Heart right ventricle (tissue), 16 donors: ENCODE measurements at regions not wholly inside any gene's neighbourhood (a gene's known extent, or its start where the extent isn't known, plus 50 kb on each side); places are given as distances from the start of the nearest gene placed in this dataset.

Experiments used
- ATAC-seq, 8 donors: fragments of 200-7000 bp; cut with Tn5 transposase; one replicate each; pipeline ENCODE4 v1.9.1; 2020; ENCODE audit warnings: mild to moderate bottlenecking in 8 of 8, moderate library complexity in 8 of 8, moderate number of reproducible peaks in 1 of 8
- DNase-seq, 2 donors: peaks; one replicate each; pipeline ENCODE4 v3.0.0-alpha.2; 2020
- H3K27ac ChIP-seq, 10 donors: fragments of 200-600 bp; sonication (generic) in 2 of 10; one replicate each; pipeline versions ENCODE4 v1.5.0 to v1.8.0; 2020 to 2022; ENCODE audit warnings: mild to moderate bottlenecking in 3 of 10
- H3K27me3 ChIP-seq, 7 donors: fragments of 200-600 bp; one replicate each; pipeline ENCODE4 v1.8.0; 2021 to 2022; ENCODE audit warnings: mild to moderate bottlenecking in 2 of 7
- H3K36me3 ChIP-seq, 9 donors: fragments of 200-600 bp; sonication (generic) in 1 of 9; one replicate each; pipeline versions ENCODE4 v1.5.0 to v1.8.0; 2020 to 2022; ENCODE audit warnings: mild to moderate bottlenecking in 2 of 9
- H3K4me1 ChIP-seq, 9 donors: fragments of 200-600 bp; sonication (generic) in 1 of 9; one replicate each; pipeline versions ENCODE4 v1.5.0 to v1.8.0; 2020 to 2022; ENCODE audit warnings: mild to moderate bottlenecking in 4 of 9
- H3K4me3 ChIP-seq, 10 donors: fragments of 200-600 bp; sonication (generic) in 2 of 10; one replicate each; pipeline versions ENCODE4 v1.5.0 to v1.8.0; 2020 to 2022; ENCODE audit warnings: mild to moderate bottlenecking in 7 of 10, moderate library complexity in 2 of 10
- H3K9me3 ChIP-seq, 11 donors: fragments of 200-600 bp in 10 of 11; sonication (generic) in 2 of 11; one replicate each; pipeline versions ENCODE4 v1.5.0 to v1.8.0; 2013 to 2022; ENCODE audit warnings: mild to moderate bottlenecking in 2 of 11, control low read depth in 1 of 11, moderate library complexity in 1 of 11
- WGBS, 2 donors: extraction: QIAGEN DNeasy Blood & Tissue Kit; methylation state at CpG; one replicate each; pipeline ENCODE4 v1.1.7; 2013; ENCODE audit warnings: inconsistent platforms in 1 of 2; 5-methylcytosine and 5-hydroxymethylcytosine counted together
- intact Hi-C, 10 donors: fragments of 100-400 bp; cut with DNase I; formaldehyde crosslinking; loops; one replicate each; pipeline versions ENCODE4 v1.11.1 to v1.14.2; 2022
- TF ChIP-seq, protein P1 (sequence below), 9 donors: fragments of 200-600 bp; sonication (generic) in 2 of 9; IDR thresholded peaks; one replicate each; pipeline versions ENCODE4 v1.5.0 to v1.8.0; 2021 to 2022; ENCODE audit warnings: antibody characterized with exemption in 9 of 9, mild to moderate bottlenecking in 5 of 9, moderate library complexity in 1 of 9
- donor health status: Arrhythmogenic right ventricular cardiomyopathy.
- donor health status: ischemic (EF 13 %, LVEDD 7.1; RV severe dilation, severe dysfunction).
- donor health status: healthy with polysubstance abuse.
- donor health status: DM: no; HTN: yes; CAD: no.
- donor health status: DM: no; HTN: no; CAD: no.
- donor health status: ischemic (EF 25% LVEDD 6.9; RV normal size, moderate dysfunction).
- donor health status: ischemic (EF 25% LVEDD 5.7; RV mildly dilated, moderate dysfunction).
- donor health status: healthy.
- donor health status: DM: yes; HTN: yes; CAD: no.
- donor health status: Ischemic cardiomyopathy.
- donor health status: ischemic (EF 35%, LVEDD 5.7; RV mildly dilated, moderate dysfunction).
- donor health status: nonischemic (EF 11% LVEDD 7.7; RV severe dilation, severe dysfunction).
- donor health status: DM: yes; HTN: yes; CAD: no.
- donor health status: PGD.
- donor health status: ischemic (EF 29% LVEDD 5.4; RV normal size, mild dysfunction).
- donor health status: nonischemic (EF 23%, LVEDD 6.1; RV moderate dilation, normal function).

- Histone ChIP-seq H3K27ac (no peak overlapping the region), H3K9me3 (no peaks in the 10 kb centered on the region), H3K4me1 (no peaks in the 10 kb centered on the region), H3K4me3 (no peak overlapping the region), H3K27me3 (peaks cover 0 to 37% (median 11%) of the 10 kb centered on the region in 7 donors), H3K36me3 (no peaks in the 10 kb centered on the region)
- intact Hi-C loops, result no loop called here
- TF ChIP-seq, protein P1, sequence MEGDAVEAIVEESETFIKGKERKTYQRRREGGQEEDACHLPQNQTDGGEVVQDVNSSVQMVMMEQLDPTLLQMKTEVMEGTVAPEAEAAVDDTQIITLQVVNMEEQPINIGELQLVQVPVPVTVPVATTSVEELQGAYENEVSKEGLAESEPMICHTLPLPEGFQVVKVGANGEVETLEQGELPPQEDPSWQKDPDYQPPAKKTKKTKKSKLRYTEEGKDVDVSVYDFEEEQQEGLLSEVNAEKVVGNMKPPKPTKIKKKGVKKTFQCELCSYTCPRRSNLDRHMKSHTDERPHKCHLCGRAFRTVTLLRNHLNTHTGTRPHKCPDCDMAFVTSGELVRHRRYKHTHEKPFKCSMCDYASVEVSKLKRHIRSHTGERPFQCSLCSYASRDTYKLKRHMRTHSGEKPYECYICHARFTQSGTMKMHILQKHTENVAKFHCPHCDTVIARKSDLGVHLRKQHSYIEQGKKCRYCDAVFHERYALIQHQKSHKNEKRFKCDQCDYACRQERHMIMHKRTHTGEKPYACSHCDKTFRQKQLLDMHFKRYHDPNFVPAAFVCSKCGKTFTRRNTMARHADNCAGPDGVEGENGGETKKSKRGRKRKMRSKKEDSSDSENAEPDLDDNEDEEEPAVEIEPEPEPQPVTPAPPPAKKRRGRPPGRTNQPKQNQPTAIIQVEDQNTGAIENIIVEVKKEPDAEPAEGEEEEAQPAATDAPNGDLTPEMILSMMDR (IDR thresholded peaks at IDR 0.05), result no peak
- 61 to 80% methylated on average over 8 of the region's 8 CpGs for WGBS, 2 donors
- DNase-seq, result no peak
- no peak for ATAC-seq
These were observed 262.7 kb downstream of the PREX1 start for GRCh38 chr20:48564982-48565539.

- Histone ChIP-seq H3K4me3 (no peak overlapping the region), H3K9me3 (no peaks in the 10 kb centered on the region), H3K27ac (no peak overlapping the region), H3K27me3 (peaks cover 0 to 36% (median 6%) of the 10 kb centered on the region in 7 donors), H3K36me3 (no peaks in the 10 kb centered on the region), H3K4me1 (no peaks in the 10 kb centered on the region)
- TF ChIP-seq, protein P1 (IDR thresholded peaks at IDR 0.05), result no peak
- intact Hi-C loops, result no loop called here
- 92 to 93% methylated on average over 21 of the region's 21 CpGs for WGBS, 2 donors
- no peak for ATAC-seq
- no peak for DNase-seq
These were observed 264.5 kb downstream of the PREX1 start for GRCh38 chr20:48563191-48563870.

GRCh38 chr20:48562586-48563116, 265.1 kb downstream of the PREX1 start:
- no peak overlapping the region for H3K27ac ChIP-seq
- H3K27me3 ChIP-seq, result peaks cover 0 to 36% (median 6%) of the 10 kb centered on the region in 7 donors
- no peaks in the 10 kb centered on the region for H3K9me3 ChIP-seq
- H3K4me1 ChIP-seq, result no peaks in the 10 kb centered on the region
- no peaks in the 10 kb centered on the region for H3K36me3 ChIP-seq
- intact Hi-C loops, result no loop called here
- 75% methylated on average over 5 of the region's 5 CpGs for WGBS, 2 donors
- no peak overlapping the region for H3K4me3 ChIP-seq
- ATAC-seq, result no peak
- DNase-seq, result no peak
- TF ChIP-seq, protein P1 (IDR thresholded peaks at IDR 0.05), result no peak

- no peak overlapping the region for H3K27ac ChIP-seq
- no peaks in the 10 kb centered on the region for H3K9me3 ChIP-seq
- TF ChIP-seq, protein P1 (IDR thresholded peaks at IDR 0.05), result no peak
- H3K4me3 ChIP-seq, result no peak overlapping the region
- no peaks in the 10 kb centered on the region for H3K36me3 ChIP-seq
- DNase-seq (no peak), ATAC-seq (no peak)
- intact Hi-C loops, result no loop called here
- no peaks in the 10 kb centered on the region for H3K4me1 ChIP-seq
- WGBS, 2 donors, result 80% methylated on average over 4 of the region's 4 CpGs
- H3K27me3 ChIP-seq, result peaks cover 0 to 12% (median 5%) of the 10 kb centered on the region in 7 donors
These were observed 268.9 kb downstream of the PREX1 start for GRCh38 chr20:48558906-48559305.
